Thoracic aorta (tissue), 2 donors: ENCODE measurements at regions not wholly inside any gene's neighbourhood (a gene's known extent, or its start where the extent isn't known, plus 50 kb on each side); places are given as distances from the start of the nearest gene placed in this dataset.

ENCODE experiments used
- ATAC-seq: fragments of 150-250 bp; one replicate; pipeline ENCODE4 v1.8.0; 2017; ENCODE audit warnings: low read depth; ENCODE audit not compliant: insufficient number of reproducible peaks, low FRiP score
- DNase-seq: peaks from one replicate; pipeline ENCODE4 v3.0.0-alpha.2; 2020; ENCODE audit warnings: low spot score
- H3K27ac ChIP-seq, 2 donors: fragments of 200-600 bp; sonication (generic); 1 replicate in 1 of 2; 2 replicates in 1 of 2; pipeline ENCODE4 v1.5.1; 2016; ENCODE audit warnings: mild to moderate bottlenecking in 2 of 2, moderate library complexity in 2 of 2
- H3K27me3 ChIP-seq: fragments of 200-600 bp; sonication (generic); replicated peaks from 2 replicates; pipeline ENCODE4 v1.6.0; 2016; ENCODE audit warnings: mild to moderate bottlenecking; ENCODE audit not compliant: insufficient read depth
- H3K36me3 ChIP-seq: fragments of 200-600 bp; sonication (generic); one replicate; pipeline ENCODE4 v1.5.1; 2016
- H3K4me1 ChIP-seq, 2 donors: fragments of 200-600 bp; sonication (generic); 1 replicate in 1 of 2; 2 replicates in 1 of 2; pipeline versions ENCODE4 v1.5.1 to v1.6.0; 2016; ENCODE audit warnings: low read depth in 2 of 2, mild to moderate bottlenecking in 1 of 2; ENCODE audit not compliant: control insufficient read depth in 1 of 2
- H3K4me3 ChIP-seq: fragments of 200-600 bp; sonication (generic); 2 replicates; pipeline ENCODE4 v1.5.1; 2016; ENCODE audit warnings: mild to moderate bottlenecking
- H3K9me3 ChIP-seq: fragments of 200-600 bp; sonication (generic); 2 replicates; pipeline ENCODE4 v1.5.1; 2016
- CTCF ChIP-seq: fragments of 200-600 bp; sonication (generic); IDR thresholded peaks from one replicate; pipeline ENCODE4 v1.5.1; 2019; ENCODE audit warnings: antibody characterized with exemption

- no peak for DNase-seq
- H3K9me3 ChIP-seq = no peaks in the 10 kb centered on the region
- H3K36me3 ChIP-seq = no peaks in the 10 kb centered on the region
- no peak overlapping the region for H3K4me3 ChIP-seq
- TF ChIP-seq CTCF = no peak
- H3K27me3 ChIP-seq = no peaks in the 10 kb centered on the region
- ATAC-seq = no peak
- no peak overlapping the region for H3K27ac ChIP-seq
- no peaks in the 10 kb centered on the region for H3K4me1 ChIP-seq
Measured at GRCh38 chr5:51286046-51286445, 97.2 kb upstream of the ISL1 start.

- Histone ChIP-seq H3K4me1 (no peaks in the 10 kb centered on the region), H3K9me3 (no peaks in the 10 kb centered on the region), H3K36me3 (no peaks in the 10 kb centered on the region), H3K27ac (no peak overlapping the region), H3K4me3 (no peak overlapping the region), H3K27me3 (no peaks in the 10 kb centered on the region)
- DNase-seq = no peak
- ATAC-seq = no peak
- TF ChIP-seq CTCF = no peak
Measured at GRCh38 chr5:51302343-51302742, 80.9 kb upstream of the ISL1 start.

- H3K9me3 ChIP-seq = no peaks in the 10 kb centered on the region
- H3K4me3 ChIP-seq = no peak overlapping the region
- no peaks in the 10 kb centered on the region for H3K36me3 ChIP-seq
- H3K27me3 ChIP-seq = no peaks in the 10 kb centered on the region
- no peaks in the 10 kb centered on the region for H3K4me1 ChIP-seq
- H3K27ac ChIP-seq = no peak overlapping the region
- ATAC-seq (no peak), DNase-seq (no peak)
- no peak for TF ChIP-seq CTCF
Measured at GRCh38 chr5:51326844-51327243, 56.4 kb upstream of the ISL1 start.
